Sigmoid colon (tissue), 6 donors: ENCODE measurements at regions not wholly inside any gene's neighbourhood (a gene's known extent, or its start where the extent isn't known, plus 50 kb on each side); places are given as distances from the start of the nearest gene placed in this dataset.

Source experiments
- DNase-seq: peaks from one replicate; pipeline ENCODE4 v3.0.0-alpha.2; 2019
- H3K27ac ChIP-seq, 4 donors: fragments of 200-600 bp; sonication (generic); one replicate each; pipeline ENCODE4 v1.5.1; 2016 to 2019; ENCODE audit warnings: mild to moderate bottlenecking in 1 of 4
- H3K27me3 ChIP-seq, 3 donors: fragments of 200-600 bp; sonication (generic); one replicate each; pipeline ENCODE4 v1.5.1; 2019; ENCODE audit warnings: mild to moderate bottlenecking in 1 of 3
- H3K36me3 ChIP-seq, 4 donors: fragments of 200-600 bp; sonication (generic); one replicate each; pipeline ENCODE4 v1.5.1; 2016 to 2019
- H3K4me1 ChIP-seq, 4 donors: fragments of 200-600 bp; sonication (generic); one replicate each; pipeline ENCODE4 v1.5.1; 2017 to 2019
- H3K4me3 ChIP-seq, 4 donors: fragments of 200-600 bp; sonication (generic); one replicate each; pipeline ENCODE4 v1.5.1; 2017 to 2019; ENCODE audit warnings: mild to moderate bottlenecking in 2 of 4, moderate library complexity in 1 of 4
- H3K9me3 ChIP-seq, 4 donors: fragments of 200-600 bp in 3 of 4; sonication (generic) in 3 of 4; one replicate each; pipeline versions ENCODE4 v1.5.1 to v1.6.1; 2013 to 2019
- CTCF ChIP-seq, 4 experiments: fragments of 450-650 bp in 3 of 4; fragments of 200-600 bp in 1 of 4; IDR thresholded peaks; one replicate each; pipeline ENCODE4 v1.5.1; 2016 to 2019; ENCODE audit warnings: antibody characterized with exemption in 4 of 4, mild to moderate bottlenecking in 3 of 4, moderate library complexity in 2 of 4
- EP300 ChIP-seq, 4 donors: sonication (generic); formaldehyde crosslinking; IDR thresholded peaks; one replicate each; pipeline ENCODE4 v1.6.1; 2017; ENCODE audit warnings: antibody characterized with exemption in 4 of 4
- POLR2A ChIP-seq, 2 donors: fragments of 450-650 bp; IDR thresholded peaks; one replicate each; pipeline ENCODE4 v1.6.1; 2016; ENCODE audit warnings: antibody characterized with exemption in 2 of 2, mild to moderate bottlenecking in 2 of 2, moderate library complexity in 2 of 2
- POLR2AphosphoS5 ChIP-seq, 4 donors: sonication (generic); formaldehyde crosslinking; IDR thresholded peaks; one replicate each; pipeline ENCODE4 v1.6.1; 2017; ENCODE audit warnings: antibody characterized with exemption in 4 of 4
- WGBS, 2 donors: extraction: QIAGEN DNeasy Blood & Tissue Kit; methylation state at CpG; one replicate each; pipeline ENCODE4 v1.1.7; 2013; 5-methylcytosine and 5-hydroxymethylcytosine counted together
- intact Hi-C: fragments of 100-400 bp; cut with DNase I; formaldehyde crosslinking; loops from one replicate; pipeline ENCODE4 v1.15.1; 2023
- donor health status: healthy with polysubstance abuse.
- donor health status: healthy.

GRCh38 chr4:181685911-181686310, 557.3 kb upstream of the TENM3 start:
- Histone ChIP-seq H3K9me3 (no peaks in the 10 kb centered on the region), H3K27me3 (no peaks in the 10 kb centered on the region), H3K4me3 (no peak overlapping the region), H3K4me1 (no peaks in the 10 kb centered on the region), H3K27ac (no peak overlapping the region), H3K36me3 (no peaks in the 10 kb centered on the region)
- TF ChIP-seq POLR2AphosphoS5 (IDR thresholded peaks at IDR 0.05) (no peak), EP300 (IDR thresholded peaks at IDR 0.05) (no peak), CTCF (IDR thresholded peaks at IDR 0.05) (no peak)
- no peak for DNase-seq
- WGBS, 2 donors: 79 to 83% methylated on average over 4 of the region's 4 CpGs
- intact Hi-C loops: no loop called here

- intact Hi-C loops: no loop called here
- no peak for DNase-seq
- H3K36me3 ChIP-seq: no peaks in the 10 kb centered on the region
- H3K4me3 ChIP-seq: no peak overlapping the region
- no peaks in the 10 kb centered on the region for H3K4me1 ChIP-seq
- H3K9me3 ChIP-seq: no peaks in the 10 kb centered on the region
- no peaks in the 10 kb centered on the region for H3K27me3 ChIP-seq
- H3K27ac ChIP-seq: no peak overlapping the region
- TF ChIP-seq POLR2A (IDR thresholded peaks at IDR 0.05) (no peak), EP300 (IDR thresholded peaks at IDR 0.05) (no peak), POLR2AphosphoS5 (IDR thresholded peaks at IDR 0.05) (no peak), CTCF (IDR thresholded peaks at IDR 0.05) (no peak)
- 73 to 75% methylated on average over 4 of the region's 4 CpGs for WGBS, 2 donors
These were observed 556.1 kb upstream of the TENM3 start for GRCh38 chr4:181687116-181687515.

- Histone ChIP-seq H3K27ac (no peak overlapping the region), H3K36me3 (no peaks in the 10 kb centered on the region), H3K4me3 (no peak overlapping the region), H3K4me1 (no peaks in the 10 kb centered on the region), H3K9me3 (no peaks in the 10 kb centered on the region), H3K27me3 (no peaks in the 10 kb centered on the region)
- intact Hi-C loops: no loop called here
- DNase-seq: no peak
- TF ChIP-seq CTCF (IDR thresholded peaks at IDR 0.05) (no peak), EP300 (IDR thresholded peaks at IDR 0.05) (no peak), POLR2AphosphoS5 (IDR thresholded peaks at IDR 0.05) (no peak), POLR2A (IDR thresholded peaks at IDR 0.05) (no peak)
- 41 to 61% methylated on average over 3 of the region's 3 CpGs for WGBS, 2 donors
These were observed 554.8 kb upstream of the TENM3 start for GRCh38 chr4:181688432-181688831.

GRCh38 chr4:181688872-181689271, 554.3 kb upstream of the TENM3 start:
- no peak for DNase-seq
- no peak overlapping the region for H3K27ac ChIP-seq
- no peaks in the 10 kb centered on the region for H3K36me3 ChIP-seq
- TF ChIP-seq POLR2AphosphoS5 (IDR thresholded peaks at IDR 0.05) (no peak), CTCF (IDR thresholded peaks at IDR 0.05) (no peak), POLR2A (IDR thresholded peaks at IDR 0.05) (no peak), EP300 (IDR thresholded peaks at IDR 0.05) (no peak)
- H3K27me3 ChIP-seq: no peaks in the 10 kb centered on the region
- no peak overlapping the region for H3K4me3 ChIP-seq
- H3K9me3 ChIP-seq: no peaks in the 10 kb centered on the region
- WGBS, 2 donors: 65 to 74% methylated on average over 5 of the region's 5 CpGs
- intact Hi-C loops: no loop called here
- H3K4me1 ChIP-seq: no peaks in the 10 kb centered on the region

GRCh38 chr4:181690498-181690897, 552.7 kb upstream of the TENM3 start:
- TF ChIP-seq POLR2A (IDR thresholded peaks at IDR 0.05) (no peak), POLR2AphosphoS5 (IDR thresholded peaks at IDR 0.05) (no peak), CTCF (IDR thresholded peaks at IDR 0.05) (no peak)
- DNase-seq: no peak
- intact Hi-C loops: no loop called here
- Histone ChIP-seq H3K9me3 (no peaks in the 10 kb centered on the region), H3K27me3 (no peaks in the 10 kb centered on the region), H3K27ac (no peak overlapping the region), H3K4me1 (no peaks in the 10 kb centered on the region), H3K4me3 (no peak overlapping the region), H3K36me3 (no peaks in the 10 kb centered on the region)
- WGBS, 2 donors: 33 to 55% methylated on average over 2 of the region's 2 CpGs
